ENCODE measurements at regions not wholly inside any gene's neighbourhood (a gene's known extent, or its start where the extent isn't known, plus 50 kb on each side); places are given as distances from the start of the nearest gene placed in this dataset.

DNA sequence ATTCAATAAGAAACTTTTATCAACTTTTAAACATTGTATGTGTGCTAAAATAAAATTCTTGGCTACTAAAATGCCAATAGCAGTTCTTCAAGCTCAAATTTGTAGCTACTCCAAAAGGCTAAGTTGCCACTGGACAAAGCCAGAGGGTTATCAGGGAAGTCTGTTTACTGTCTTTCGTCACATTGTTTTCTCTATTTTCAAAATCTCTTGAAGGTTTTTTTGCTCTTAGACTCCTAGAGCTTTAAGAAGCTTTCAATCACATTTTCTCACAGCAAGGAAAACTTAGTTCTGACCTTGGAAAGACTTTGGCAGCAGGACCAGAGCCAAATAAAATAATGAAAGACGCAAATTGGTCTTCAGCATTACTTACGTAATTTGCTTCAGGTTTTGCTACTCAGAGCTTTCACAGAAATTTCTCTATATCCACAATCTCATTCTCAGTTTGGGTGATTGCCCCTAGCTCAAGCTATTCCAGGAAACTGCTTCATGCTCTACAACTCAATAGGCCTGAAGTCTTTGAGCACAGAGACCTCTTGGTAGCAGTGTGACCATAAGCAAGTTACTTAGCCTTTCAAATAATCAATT is 257.7 kb downstream of the GABRG2 start:
- H3K27me3 ChIP-seq (ENCODE audit: control insufficient read depth, insufficient read depth, low read length), result no peaks in the 10 kb centered on the region
- H3K4me3 ChIP-seq (ENCODE audit: low read depth, low read length), result no peak overlapping the region
- DNase-seq (ENCODE audit: low read depth) (no peak), FAIRE-seq (no peak)
- no peak for TF ChIP-seq CTCF (IDR thresholded peaks at IDR 0.05; ENCODE audit: insufficient read depth, low read length, severe bottlenecking)
- H3K36me3 ChIP-seq (ENCODE audit: control insufficient read depth, insufficient read depth, low read length), result no peaks in the 10 kb centered on the region

GRCh38 chr5:162334944-162335343 is 267.4 kb downstream of the GABRG2 start:
- no peak for TF ChIP-seq CTCF (IDR thresholded peaks at IDR 0.05; ENCODE audit: insufficient read depth, low read length, severe bottlenecking)
- H3K4me3 ChIP-seq (ENCODE audit: low read depth, low read length), result no peak overlapping the region
- DNase-seq (ENCODE audit: low read depth) (no peak), FAIRE-seq (no peak)
- H3K36me3 ChIP-seq (ENCODE audit: control insufficient read depth, insufficient read depth, low read length), result no peaks in the 10 kb centered on the region
- no peaks in the 10 kb centered on the region for H3K27me3 ChIP-seq (ENCODE audit: control insufficient read depth, insufficient read depth, low read length)

- Histone ChIP-seq H3K4me3 (ENCODE audit: low read depth, low read length) (no peak overlapping the region), H3K36me3 (ENCODE audit: control insufficient read depth, insufficient read depth, low read length) (no peaks in the 10 kb centered on the region), H3K27me3 (ENCODE audit: control insufficient read depth, insufficient read depth, low read length) (no peaks in the 10 kb centered on the region)
- no peak for TF ChIP-seq CTCF (IDR thresholded peaks at IDR 0.05; ENCODE audit: insufficient read depth, low read length, severe bottlenecking)
- FAIRE-seq (no peak), DNase-seq (ENCODE audit: low read depth) (no peak)
Observed at GRCh38 chr5:162360373-162360931, 292.9 kb downstream of the GABRG2 start.

DNA sequence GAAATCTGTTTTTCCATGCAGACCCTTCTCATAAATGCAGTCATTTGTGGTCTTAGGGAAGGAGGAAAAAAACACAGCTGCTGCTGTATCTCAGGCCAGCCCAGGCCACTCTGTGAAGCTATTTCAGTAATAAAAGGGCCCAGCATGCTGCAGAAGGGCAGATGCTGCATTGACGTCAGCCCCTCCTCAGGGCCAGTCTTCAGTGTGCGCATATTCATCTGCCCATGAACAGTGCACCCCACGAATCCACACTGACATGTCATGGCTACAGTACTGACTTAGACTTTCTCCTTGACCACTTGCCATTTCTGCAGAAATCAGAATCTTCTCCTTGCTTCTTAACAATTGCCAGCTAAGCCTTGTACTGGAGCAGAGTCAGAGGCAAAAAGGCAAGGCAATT is 304.7 kb downstream of the GABRG2 start:
- Histone ChIP-seq H3K27me3 (ENCODE audit: control insufficient read depth, insufficient read depth, low read length) (no peaks in the 10 kb centered on the region), H3K36me3 (ENCODE audit: control insufficient read depth, insufficient read depth, low read length) (no peaks in the 10 kb centered on the region), H3K4me3 (ENCODE audit: low read depth, low read length) (no peak overlapping the region)
- DNase-seq (ENCODE audit: low read depth) (no peak), FAIRE-seq (no peak)
- TF ChIP-seq CTCF (IDR thresholded peaks at IDR 0.05; ENCODE audit: insufficient read depth, low read length, severe bottlenecking), result no peak

GRCh38 chr5:162377895-162378294 is 310.3 kb downstream of the GABRG2 start:
- FAIRE-seq (no peak), DNase-seq (ENCODE audit: low read depth) (no peak)
- Histone ChIP-seq H3K4me3 (ENCODE audit: low read depth, low read length) (no peak overlapping the region), H3K27me3 (ENCODE audit: control insufficient read depth, insufficient read depth, low read length) (no peaks in the 10 kb centered on the region), H3K36me3 (ENCODE audit: control insufficient read depth, insufficient read depth, low read length) (no peaks in the 10 kb centered on the region)
- no peak for TF ChIP-seq CTCF (IDR thresholded peaks at IDR 0.05; ENCODE audit: insufficient read depth, low read length, severe bottlenecking)

GRCh38 chr5:162382839-162383238 is 315.3 kb downstream of the GABRG2 start:
- no peak for DNase-seq (ENCODE audit: low read depth)
- TF ChIP-seq CTCF (IDR thresholded peaks at IDR 0.05; ENCODE audit: insufficient read depth, low read length, severe bottlenecking), result no peak
- no peak overlapping the region for H3K4me3 ChIP-seq (ENCODE audit: low read depth, low read length)
- H3K36me3 ChIP-seq (ENCODE audit: control insufficient read depth, insufficient read depth, low read length), result no peaks in the 10 kb centered on the region
- FAIRE-seq, result no peak
- H3K27me3 ChIP-seq (ENCODE audit: control insufficient read depth, insufficient read depth, low read length), result no peaks in the 10 kb centered on the region
